KG1 (cell line): ENCODE measurements at regions not wholly inside any gene's neighbourhood (a gene's known extent, or its start where the extent isn't known, plus 50 kb on each side); places are given as distances from the start of the nearest gene placed in this dataset.

ENCODE experiments used
- DNase-seq: peaks from one replicate; lab custom pipeline; 2025; lab: John Stamatoyannopoulos, UW

- DNase-seq = no peak
Measured at GRCh38 chr5:74094096-74094781, 468.2 kb downstream of the ARHGEF28 start.

DNA sequence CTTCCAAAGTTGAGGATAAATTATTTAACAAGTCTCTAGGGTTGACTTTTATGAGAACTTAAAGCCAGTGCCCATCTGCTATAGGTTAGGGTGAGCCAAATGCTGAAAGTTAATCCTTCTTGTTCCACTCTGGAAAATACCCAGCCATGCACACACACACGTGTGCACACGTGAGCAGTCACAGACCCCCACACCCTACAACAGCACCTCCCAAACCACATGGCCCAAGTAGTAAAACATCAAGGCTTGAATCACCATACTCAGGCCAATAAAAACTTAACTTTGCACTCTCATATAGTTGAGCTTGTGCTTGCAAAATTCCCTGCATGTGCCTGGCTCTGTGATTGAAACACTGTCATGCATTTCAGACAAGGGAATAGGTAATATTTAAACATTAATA lies 467.6 kb downstream of the ARHGEF28 start:
- DNase-seq = no peak

DNA sequence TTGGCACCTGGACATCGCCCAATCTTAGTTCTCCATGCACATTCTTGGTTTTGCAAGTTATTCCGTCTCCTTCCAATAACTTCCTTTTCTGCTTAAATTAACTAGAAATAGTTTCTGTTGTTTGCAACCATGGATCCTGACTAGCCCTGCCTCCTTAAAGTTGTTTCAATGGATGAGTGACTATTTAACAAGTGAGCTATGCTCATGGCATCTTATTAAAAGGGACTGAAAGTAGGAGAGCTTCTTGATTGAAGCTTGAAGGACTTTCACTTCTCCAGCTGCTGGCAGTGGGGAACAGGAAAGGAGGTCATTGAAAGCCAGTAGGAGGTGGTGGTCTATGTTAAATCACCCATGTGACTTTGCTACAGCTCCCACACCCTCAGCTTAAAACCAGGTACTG lies 466.8 kb downstream of the ARHGEF28 start:
- no peak for DNase-seq

GRCh38 chr5:74085782-74086181 lies 459.8 kb downstream of the ARHGEF28 start:
- no peak for DNase-seq

DNA sequence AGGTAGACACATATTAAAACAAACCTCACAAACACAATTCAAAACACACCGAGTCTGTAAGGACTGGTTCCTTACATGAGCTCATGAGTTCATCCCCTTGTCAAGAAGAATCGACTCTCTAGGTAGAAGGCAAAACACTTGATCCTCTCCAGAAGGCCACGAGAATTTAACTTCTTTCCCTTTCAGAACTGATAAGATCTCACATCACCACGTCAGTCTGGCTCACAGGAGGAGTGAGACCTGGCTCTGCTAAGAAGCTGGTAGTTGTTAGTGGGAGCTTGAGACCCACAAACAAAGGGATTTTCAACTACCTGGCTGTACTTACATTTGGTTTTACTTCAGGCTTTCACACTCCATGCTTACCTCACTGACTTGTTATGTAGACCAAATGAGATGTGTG lies 459.2 kb downstream of the ARHGEF28 start:
- no peak for DNase-seq

GRCh38 chr5:74083096-74083791 lies 457.2 kb downstream of the ARHGEF28 start:
- no peak for DNase-seq

- no peak for DNase-seq
Measured at GRCh38 chr5:74082512-74083055, 456.6 kb downstream of the ARHGEF28 start.

DNA sequence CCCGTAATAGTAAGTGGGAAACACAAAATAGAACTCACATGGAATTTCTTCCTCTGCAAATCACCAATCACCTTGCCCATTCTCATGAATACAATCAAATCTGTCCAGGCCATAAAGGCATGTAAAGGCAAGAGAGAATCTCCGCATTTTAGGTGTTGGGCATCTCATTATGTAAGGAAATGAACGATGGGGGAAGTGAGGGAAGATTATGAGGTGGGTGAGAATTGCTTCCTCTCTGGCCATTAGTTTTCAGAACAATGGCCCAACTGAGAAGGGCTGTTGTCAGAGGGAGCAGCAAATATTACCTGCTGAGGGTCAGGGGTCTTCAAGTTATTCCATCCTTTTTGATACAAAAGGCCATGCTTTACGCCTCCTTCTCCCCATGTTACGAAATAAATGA lies 455.1 kb downstream of the ARHGEF28 start:
- no peak for DNase-seq

- no peak for DNase-seq
Measured at GRCh38 chr5:74079971-74080556, 454.1 kb downstream of the ARHGEF28 start.

DNA sequence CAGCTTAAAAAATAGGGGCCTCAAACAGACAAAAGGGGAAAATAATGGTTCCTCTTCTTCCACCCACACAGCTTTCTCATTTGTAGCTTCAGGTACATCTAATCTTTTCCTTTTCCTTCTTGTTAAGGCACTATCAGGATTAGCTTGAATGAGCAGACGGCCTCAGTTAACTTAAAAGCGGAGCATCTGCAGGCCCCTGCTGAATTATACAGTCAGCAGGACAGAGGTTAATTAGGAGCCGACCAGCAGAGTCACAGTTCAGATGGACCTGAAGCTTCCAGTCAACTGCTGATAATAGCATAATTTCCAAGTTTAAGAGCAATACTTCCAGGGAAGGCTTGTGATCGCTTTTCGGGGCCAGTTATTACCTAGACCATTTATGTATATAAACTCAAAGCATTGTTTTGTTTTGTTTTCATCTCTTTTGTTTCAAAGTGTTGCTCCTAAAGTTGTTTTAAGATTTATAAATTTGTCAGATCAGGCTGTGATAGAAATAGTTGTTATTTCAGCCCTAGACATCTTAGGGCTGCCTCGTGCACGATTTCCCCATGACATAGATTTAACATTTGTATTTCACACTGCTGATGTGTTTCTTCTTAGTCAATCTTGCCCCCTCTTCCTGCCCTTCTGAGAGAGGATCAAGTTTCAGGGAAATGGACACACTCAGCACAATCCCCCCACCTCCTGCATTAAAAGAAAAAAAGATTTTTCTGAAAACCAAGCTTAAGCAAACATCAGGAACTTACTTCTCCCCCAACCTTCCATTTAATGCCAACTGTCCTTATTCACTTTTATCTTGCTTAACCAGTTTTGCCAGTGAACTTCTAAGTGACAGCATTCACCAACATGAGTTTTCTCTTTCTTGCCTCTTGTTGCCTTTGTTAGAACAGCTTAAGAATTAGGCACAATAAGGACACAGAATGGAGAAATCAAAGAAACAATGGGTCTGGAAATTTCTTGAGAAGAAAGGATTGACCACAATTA lies 449.8 kb downstream of the ARHGEF28 start:
- no peak for DNase-seq

DNA sequence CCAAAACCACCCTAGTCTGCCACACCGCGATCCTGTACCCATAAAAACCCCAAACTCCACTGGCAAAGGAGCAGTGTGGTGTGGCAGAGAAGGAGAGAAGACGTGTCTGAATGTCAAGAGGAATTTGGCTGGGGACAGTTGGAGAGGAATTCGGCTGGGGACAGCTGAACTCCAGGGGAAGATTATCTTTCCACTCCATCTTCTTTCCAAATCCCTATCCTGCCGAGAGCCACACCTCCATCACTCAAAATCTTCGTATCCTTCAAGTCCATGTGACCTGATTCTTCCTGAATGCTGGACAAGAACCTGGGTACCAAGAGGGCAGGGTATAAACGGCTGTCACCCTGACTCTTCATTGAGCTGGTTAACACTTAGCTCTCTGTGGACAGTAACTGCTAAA lies 448.1 kb downstream of the ARHGEF28 start:
- DNase-seq = no peak

DNA sequence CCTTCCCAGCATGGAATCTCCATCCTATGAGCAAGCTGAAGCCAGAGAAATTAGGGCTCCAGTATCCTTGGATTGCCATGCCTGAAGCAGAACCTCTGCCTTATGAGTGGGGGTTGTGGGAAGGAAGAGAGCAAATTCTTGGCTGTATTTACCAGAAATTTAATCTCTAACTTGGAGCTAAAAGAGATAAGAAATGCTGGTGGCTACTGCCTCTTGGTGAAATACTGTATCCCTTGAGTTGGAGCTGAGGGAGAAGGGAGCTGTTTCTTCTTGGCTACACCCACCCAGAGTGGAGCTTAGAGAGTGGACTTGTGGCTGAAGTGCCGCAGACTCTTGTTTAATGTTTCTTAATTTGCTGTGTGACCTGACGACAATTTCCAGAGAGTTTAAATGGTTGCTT lies 447.3 kb downstream of the ARHGEF28 start:
- DNase-seq = no peak

GRCh38 chr5:74072646-74073045 lies 446.6 kb downstream of the ARHGEF28 start:
- DNase-seq = no peak

- DNase-seq = no peak
Measured at GRCh38 chr5:74070766-74071165, 444.8 kb downstream of the ARHGEF28 start.

GRCh38 chr5:74069741-74070140 lies 443.7 kb downstream of the ARHGEF28 start:
- DNase-seq = no peak

DNA sequence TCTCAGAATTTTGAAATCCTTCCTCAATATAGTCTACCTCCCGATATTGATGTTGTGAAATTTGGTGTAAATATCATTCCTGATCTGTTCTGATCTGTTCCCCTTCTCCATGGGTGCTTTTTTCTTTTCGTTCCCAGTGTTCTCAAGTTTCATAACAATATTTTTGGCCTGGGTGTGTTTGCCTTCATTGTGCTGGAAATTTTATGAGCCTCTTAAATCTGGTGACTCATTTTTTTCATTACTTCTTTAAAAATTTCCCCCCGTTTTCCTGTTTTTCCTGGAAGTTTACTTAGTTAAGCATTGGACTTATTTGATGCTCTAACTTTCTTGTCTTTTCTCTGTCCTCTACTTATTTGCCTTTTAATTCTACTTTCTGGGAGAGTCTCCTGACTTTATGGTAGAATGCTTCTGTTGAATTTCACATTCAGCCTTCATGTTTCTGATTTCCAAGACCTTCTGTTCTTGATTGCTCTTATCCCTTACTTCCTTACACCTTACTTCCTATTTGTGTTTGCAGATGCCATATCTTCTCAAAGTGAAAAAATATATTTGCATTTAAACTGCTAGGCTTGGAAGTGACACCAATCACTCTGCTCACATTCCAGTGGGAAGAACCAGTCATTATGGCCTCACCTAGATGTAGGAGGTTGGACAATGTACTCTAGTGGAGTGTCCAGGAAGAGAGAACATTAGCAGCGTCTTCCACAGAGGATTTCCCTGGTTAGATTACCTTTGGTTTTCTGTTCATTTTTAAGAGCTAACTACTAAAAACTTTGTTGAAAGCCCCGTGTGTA lies 441.9 kb downstream of the ARHGEF28 start:
- DNase-seq = no peak

- no peak for DNase-seq
Measured at GRCh38 chr5:74064911-74065310, 438.9 kb downstream of the ARHGEF28 start.

GRCh38 chr5:74064225-74064624 lies 438.2 kb downstream of the ARHGEF28 start:
- no peak for DNase-seq

DNA sequence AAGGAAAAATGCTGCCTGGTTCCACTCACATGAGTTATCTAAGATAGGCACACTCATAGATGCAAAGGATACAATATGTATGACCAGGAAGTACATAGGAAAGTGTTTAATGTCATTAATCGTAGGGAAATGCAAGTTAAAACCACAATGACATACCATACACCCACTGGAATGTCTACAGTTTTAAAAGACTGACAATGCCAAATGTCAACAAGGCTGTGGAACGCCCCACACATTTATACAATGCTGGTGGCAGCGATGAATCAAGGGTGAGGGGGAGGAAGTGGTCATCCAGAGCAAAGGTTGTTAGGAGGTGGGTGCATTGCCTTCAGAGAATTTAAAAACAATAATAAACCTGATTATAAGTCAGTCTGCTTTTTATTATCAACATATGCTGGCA lies 437.8 kb downstream of the ARHGEF28 start:
- no peak for DNase-seq

GRCh38 chr5:74063346-74063745 lies 437.4 kb downstream of the ARHGEF28 start:
- DNase-seq = no peak

- DNase-seq = no peak
Measured at GRCh38 chr5:74061292-74061691, 435.3 kb downstream of the ARHGEF28 start.
